HG03159 (cell line): ENCODE measurements at regions not wholly inside any gene's neighbourhood (a gene's known extent, or its start where the extent isn't known, plus 50 kb on each side); places are given as distances from the start of the nearest gene placed in this dataset.
A peak's percentile ranks its signal among the peaks of the same experiment; 100 is the strongest.

Experiments used
- ATAC-seq: cut with Tn5 transposase; IDR thresholded peaks from one replicate; pipeline ENCODE4 v1.9.1; 2021; ENCODE audit warnings: mild to moderate bottlenecking, moderate library complexity; ENCODE audit not compliant: unreplicated experiment

GRCh38 chr2:167544602-167545001 is 656.3 kb downstream of the XIRP2 start:
- ATAC-seq: no peak

GRCh38 chr2:167543721-167544120 is 655.4 kb downstream of the XIRP2 start:
- no peak for ATAC-seq

- no peak for ATAC-seq
These were observed 649.5 kb downstream of the XIRP2 start for GRCh38 chr2:167537743-167538142.

GRCh38 chr2:167534443-167534842 is 646.2 kb downstream of the XIRP2 start:
- ATAC-seq: no peak

- ATAC-seq: no peak
These were observed 636.5 kb downstream of the XIRP2 start for GRCh38 chr2:167524786-167525185.

GRCh38 chr2:167510071-167510759 is 621.9 kb downstream of the XIRP2 start:
- ATAC-seq: no peak

- ATAC-seq: no peak
These were observed 621.3 kb downstream of the XIRP2 start for GRCh38 chr2:167509586-167509985.

- no peak for ATAC-seq
These were observed 620.4 kb downstream of the XIRP2 start for GRCh38 chr2:167508709-167509108.

- no peak for ATAC-seq
These were observed 618.1 kb downstream of the XIRP2 start for GRCh38 chr2:167506395-167506794.

GRCh38 chr2:167504695-167505094 is 616.4 kb downstream of the XIRP2 start:
- no peak for ATAC-seq

GRCh38 chr2:167504061-167504460 is 615.8 kb downstream of the XIRP2 start:
- ATAC-seq: no peak

GRCh38 chr2:167501618-167502017 is 613.3 kb downstream of the XIRP2 start:
- no peak for ATAC-seq

- no peak for ATAC-seq
These were observed 605.6 kb downstream of the XIRP2 start for GRCh38 chr2:167493862-167494261.

GRCh38 chr2:167492486-167492885 is 604.2 kb downstream of the XIRP2 start:
- no peak for ATAC-seq

GRCh38 chr2:167491788-167492187 is 603.5 kb downstream of the XIRP2 start:
- no peak for ATAC-seq

GRCh38 chr2:167490455-167490854 is 602.2 kb downstream of the XIRP2 start:
- no peak for ATAC-seq

- no peak for ATAC-seq
These were observed 601.0 kb downstream of the XIRP2 start for GRCh38 chr2:167489325-167489724.

GRCh38 chr2:167487728-167488127 is 599.4 kb downstream of the XIRP2 start:
- ATAC-seq: no peak

- ATAC-seq: no peak
These were observed 596.6 kb downstream of the XIRP2 start for GRCh38 chr2:167484875-167485274.

- no peak for ATAC-seq
These were observed 592.7 kb downstream of the XIRP2 start for GRCh38 chr2:167480986-167481309.

- ATAC-seq: peak; percentile 47
These were observed 592.1 kb downstream of the XIRP2 start for GRCh38 chr2:167480232-167480985.

- no peak for ATAC-seq
These were observed 589.9 kb downstream of the XIRP2 start for GRCh38 chr2:167478196-167478595.

GRCh38 chr2:167475791-167476190 is 587.5 kb downstream of the XIRP2 start:
- ATAC-seq: no peak
